ENCODE measurements at regions not wholly inside any gene's neighbourhood (a gene's known extent, or its start where the extent isn't known, plus 50 kb on each side); places are given as distances from the start of the nearest gene placed in this dataset.

- TF ChIP-seq CTCF (IDR thresholded peaks at IDR 0.05) (no peak), POLR2A (IDR thresholded peaks at IDR 0.05) (no peak)
These were observed 124.5 kb upstream of the KLF3 start for GRCh38 chr4:38539501-38539900.

Measured in right lobe of liver (tissue), 4 donors.